NCI-H345 (cell line): ENCODE measurements at regions not wholly inside any gene's neighbourhood (a gene's known extent, or its start where the extent isn't known, plus 50 kb on each side); places are given as distances from the start of the nearest gene placed in this dataset.

Experiments used
- DNase-seq: peaks from one replicate; lab custom pipeline; 2025; lab: John Stamatoyannopoulos, UW

DNA sequence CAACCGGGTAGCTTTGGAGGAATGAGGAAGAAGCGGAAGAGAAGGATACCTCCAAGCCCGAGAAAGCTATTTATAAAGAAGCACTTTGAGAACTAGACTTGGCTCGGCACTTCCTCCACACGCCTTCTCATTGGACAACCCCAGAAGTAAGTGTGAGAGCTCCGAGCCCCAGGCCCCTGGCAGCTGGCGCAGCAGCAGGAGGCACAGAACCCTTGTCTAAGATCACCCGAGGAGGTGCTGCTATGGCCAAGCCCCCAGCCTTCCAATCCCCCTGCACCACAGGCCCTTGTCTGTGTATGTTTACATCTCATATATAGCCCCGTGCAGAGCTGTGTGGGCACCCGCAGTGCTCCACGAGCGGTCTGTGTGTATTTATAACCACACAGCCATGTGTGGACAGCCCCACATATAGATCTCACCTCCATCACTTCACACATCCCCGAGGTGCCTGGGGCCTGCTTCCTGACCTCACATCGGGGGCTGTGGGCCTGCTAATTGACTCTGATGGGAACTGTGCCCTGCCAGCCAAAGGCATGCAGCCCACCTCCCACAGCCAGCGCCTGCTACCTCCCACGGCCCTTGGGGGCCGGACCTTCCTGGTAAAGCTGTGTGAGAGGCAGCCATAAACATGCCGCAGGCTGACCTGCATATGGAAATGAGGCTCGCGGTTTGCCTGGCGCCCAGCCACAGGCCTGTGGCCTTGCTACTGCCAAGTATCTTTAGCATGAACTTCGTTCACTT is 96.1 kb downstream of the C17orf67 start:
- no peak for DNase-seq

DNA sequence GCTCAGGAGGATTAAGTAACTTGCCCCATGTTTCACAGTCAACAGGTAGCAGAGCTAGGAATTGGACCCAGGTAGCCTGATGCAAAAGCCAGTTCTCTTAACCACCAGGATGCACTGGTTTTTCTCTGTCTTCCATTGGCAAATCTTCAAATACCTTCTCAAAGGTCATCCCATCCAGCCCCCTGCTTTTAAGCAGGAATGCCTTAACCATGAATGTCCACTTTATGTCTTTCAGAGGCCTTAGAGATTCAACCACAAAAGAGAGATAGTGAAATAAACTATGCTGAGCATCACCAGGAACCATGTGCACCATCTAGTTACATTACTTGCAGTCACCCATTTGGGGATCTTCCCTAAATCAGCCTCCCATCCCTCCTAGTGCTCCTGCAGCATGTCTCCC is 94.3 kb downstream of the C17orf67 start:
- DNase-seq: no peak

DNA sequence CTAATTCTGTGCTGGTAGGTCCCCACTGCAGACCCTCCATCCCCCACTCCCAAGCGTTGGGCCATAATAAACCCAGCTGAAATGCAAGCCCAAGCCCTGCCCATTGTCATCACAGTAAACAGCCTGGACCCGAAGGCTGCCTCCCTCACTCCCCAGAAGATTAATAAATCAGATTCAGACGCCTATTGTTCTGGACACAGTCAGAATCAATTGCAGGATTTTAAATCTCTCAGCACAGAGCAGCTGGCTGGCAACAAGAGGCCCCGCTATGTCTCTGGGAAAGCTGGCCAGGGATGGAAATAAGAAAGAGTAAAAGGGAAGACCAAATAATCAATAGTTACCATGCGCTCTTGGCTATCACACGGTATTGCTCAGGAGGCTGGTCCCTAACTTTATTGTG is 93.9 kb downstream of the C17orf67 start:
- DNase-seq: no peak

DNA sequence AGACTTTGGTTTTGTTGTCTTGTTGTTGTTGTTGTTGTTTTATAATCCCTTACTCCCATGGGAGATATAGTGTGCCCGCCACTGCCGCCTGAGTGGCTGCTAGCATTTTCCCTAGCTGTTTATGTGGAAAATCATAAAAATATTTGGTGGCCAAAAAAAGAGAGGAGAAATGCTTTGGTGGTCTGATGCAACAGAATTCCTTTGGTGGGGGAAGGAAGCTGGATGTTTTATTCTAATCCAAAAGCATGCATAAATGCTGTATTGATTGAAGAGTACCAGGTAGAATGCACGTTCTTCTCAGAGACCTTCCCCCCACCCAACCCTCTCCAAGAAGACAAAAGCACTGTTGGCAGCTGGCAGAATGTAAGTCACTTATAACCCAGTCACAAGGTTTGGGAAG is 93.2 kb downstream of the C17orf67 start:
- no peak for DNase-seq
